ENCODE measurements at regions not wholly inside any gene's neighbourhood (a gene's known extent, or its start where the extent isn't known, plus 50 kb on each side); places are given as distances from the start of the nearest gene placed in this dataset.

- H3K4me3 ChIP-seq (ENCODE audit: low read depth, low read length), result no peak overlapping the region
- no peak for DNase-seq (ENCODE audit: low read depth)
- TF ChIP-seq MYC (IDR thresholded peaks at IDR 0.05; ENCODE audit: low read depth, low read length) (no peak), POLR2A (IDR thresholded peaks at IDR 0.05; ENCODE audit: extremely low read depth, insufficient read length) (no peak), CTCF (IDR thresholded peaks at IDR 0.05; ENCODE audit: low read depth, low read length) (no peak), MAX (IDR thresholded peaks at IDR 0.05; ENCODE audit: low read depth, low read length) (no peak)
Observed at GRCh38 chr4:45455217-45455616, 668.6 kb downstream of the GABRG1 start.

- no peak for TF ChIP-seq MYC (IDR thresholded peaks at IDR 0.05; ENCODE audit: low read depth, low read length)
- peak; percentile 61 for TF ChIP-seq CTCF (IDR thresholded peaks at IDR 0.05; ENCODE audit: low read depth, low read length)
- DNase-seq (ENCODE audit: low read depth), result peak; percentile 52
- no peak overlapping the region for H3K4me3 ChIP-seq (ENCODE audit: low read depth, low read length)
Observed at GRCh38 chr4:45453258-45453853, 670.5 kb downstream of the GABRG1 start.

GRCh38 chr4:45442466-45442865, 681.4 kb downstream of the GABRG1 start:
- H3K4me3 ChIP-seq (ENCODE audit: low read depth, low read length), result no peak overlapping the region
- DNase-seq (ENCODE audit: low read depth), result peak; percentile 11
- TF ChIP-seq MAX (IDR thresholded peaks at IDR 0.05; ENCODE audit: low read depth, low read length), result peak; percentile 39; the same call in 1 of the 2 replicates
- no peak for TF ChIP-seq MYC (IDR thresholded peaks at IDR 0.05; ENCODE audit: low read depth, low read length)
- peak; percentile 48 for TF ChIP-seq CTCF (IDR thresholded peaks at IDR 0.05; ENCODE audit: low read depth, low read length)
- TF ChIP-seq POLR2A (IDR thresholded peaks at IDR 0.05; ENCODE audit: extremely low read depth, insufficient read length), result no peak

- no peak overlapping the region for H3K4me3 ChIP-seq (ENCODE audit: low read depth, low read length)
- no peak for DNase-seq (ENCODE audit: low read depth)
- TF ChIP-seq POLR2A (IDR thresholded peaks at IDR 0.05; ENCODE audit: extremely low read depth, insufficient read length) (no peak), MAX (IDR thresholded peaks at IDR 0.05; ENCODE audit: low read depth, low read length) (no peak), CTCF (IDR thresholded peaks at IDR 0.05; ENCODE audit: low read depth, low read length) (no peak), MYC (IDR thresholded peaks at IDR 0.05; ENCODE audit: low read depth, low read length) (no peak)
Observed at GRCh38 chr4:45438047-45438446, 685.8 kb downstream of the GABRG1 start.

- no peak for TF ChIP-seq POLR2A (IDR thresholded peaks at IDR 0.05; ENCODE audit: extremely low read depth, insufficient read length)
- TF ChIP-seq MYC (IDR thresholded peaks at IDR 0.05; ENCODE audit: low read depth, low read length), result no peak
- DNase-seq (ENCODE audit: low read depth), result no peak
- H3K4me3 ChIP-seq (ENCODE audit: low read depth, low read length), result no peak overlapping the region
Observed at GRCh38 chr4:45437381-45437780, 686.5 kb downstream of the GABRG1 start.

GRCh38 chr4:45425135-45425534, 698.7 kb downstream of the GABRG1 start:
- TF ChIP-seq POLR2A (IDR thresholded peaks at IDR 0.05; ENCODE audit: extremely low read depth, insufficient read length) (no peak), MYC (IDR thresholded peaks at IDR 0.05; ENCODE audit: low read depth, low read length) (no peak), CTCF (IDR thresholded peaks at IDR 0.05; ENCODE audit: low read depth, low read length) (no peak), MAX (IDR thresholded peaks at IDR 0.05; ENCODE audit: low read depth, low read length) (no peak)
- DNase-seq (ENCODE audit: low read depth), result no peak
- H3K4me3 ChIP-seq (ENCODE audit: low read depth, low read length), result no peak overlapping the region

All from NB4 (cell line).